Amniotic stem cell (primary cell): ENCODE measurements at regions not wholly inside any gene's neighbourhood (a gene's known extent, or its start where the extent isn't known, plus 50 kb on each side); places are given as distances from the start of the nearest gene placed in this dataset.
"Not testable (repeated sequence)": the region's sequence is repeated elsewhere in the genome, so short reads cannot be mapped to it uniquely, and the experiment has no call there.

Experiments
- DNase-seq: peaks from one replicate; lab custom pipeline; 2025; lab: John Stamatoyannopoulos, UW

DNA sequence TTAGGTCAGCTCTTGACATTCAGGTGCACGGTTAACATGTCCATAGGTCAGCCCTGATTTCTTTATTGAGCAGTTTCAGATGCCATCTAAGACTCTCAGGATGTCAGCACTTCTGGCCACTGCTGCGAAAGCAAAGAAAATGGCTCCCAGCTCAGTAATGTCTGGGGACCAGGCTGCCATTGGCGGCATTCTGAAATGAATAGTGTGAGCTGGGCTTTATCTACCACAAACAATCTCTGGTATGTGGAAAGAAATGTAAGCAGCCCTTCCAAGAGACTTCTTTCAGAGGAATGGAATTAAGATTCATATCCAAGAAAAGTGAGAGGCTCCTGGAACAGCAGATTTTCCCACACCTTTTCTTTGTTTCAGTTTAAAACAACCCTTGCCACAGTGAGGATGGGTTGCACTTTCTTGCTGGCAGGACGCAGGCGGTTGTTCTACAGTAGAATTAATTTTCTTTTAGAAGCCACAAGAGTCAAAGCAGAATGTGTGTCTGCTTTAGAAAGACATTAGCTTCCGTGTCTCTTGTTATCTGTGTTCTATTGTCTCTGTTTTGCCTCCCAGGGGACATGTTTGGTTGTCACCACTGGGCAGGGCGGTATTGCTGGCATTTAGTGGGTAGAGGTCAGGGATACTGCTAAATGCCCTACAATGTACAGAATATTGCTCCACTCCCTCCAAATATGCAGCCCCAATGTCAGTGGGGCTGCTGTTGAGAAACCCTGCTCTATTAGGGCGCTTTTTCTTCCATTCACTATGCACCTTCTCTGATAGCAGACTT lies 149.9 kb upstream of the ANKH start:
- DNase-seq: no peak

- DNase-seq: no peak
Observed at GRCh38 chr5:15020736-15021135, 149.2 kb upstream of the ANKH start.

- no peak for DNase-seq
Observed at GRCh38 chr5:15014809-15015208, 143.2 kb upstream of the ANKH start.

DNA sequence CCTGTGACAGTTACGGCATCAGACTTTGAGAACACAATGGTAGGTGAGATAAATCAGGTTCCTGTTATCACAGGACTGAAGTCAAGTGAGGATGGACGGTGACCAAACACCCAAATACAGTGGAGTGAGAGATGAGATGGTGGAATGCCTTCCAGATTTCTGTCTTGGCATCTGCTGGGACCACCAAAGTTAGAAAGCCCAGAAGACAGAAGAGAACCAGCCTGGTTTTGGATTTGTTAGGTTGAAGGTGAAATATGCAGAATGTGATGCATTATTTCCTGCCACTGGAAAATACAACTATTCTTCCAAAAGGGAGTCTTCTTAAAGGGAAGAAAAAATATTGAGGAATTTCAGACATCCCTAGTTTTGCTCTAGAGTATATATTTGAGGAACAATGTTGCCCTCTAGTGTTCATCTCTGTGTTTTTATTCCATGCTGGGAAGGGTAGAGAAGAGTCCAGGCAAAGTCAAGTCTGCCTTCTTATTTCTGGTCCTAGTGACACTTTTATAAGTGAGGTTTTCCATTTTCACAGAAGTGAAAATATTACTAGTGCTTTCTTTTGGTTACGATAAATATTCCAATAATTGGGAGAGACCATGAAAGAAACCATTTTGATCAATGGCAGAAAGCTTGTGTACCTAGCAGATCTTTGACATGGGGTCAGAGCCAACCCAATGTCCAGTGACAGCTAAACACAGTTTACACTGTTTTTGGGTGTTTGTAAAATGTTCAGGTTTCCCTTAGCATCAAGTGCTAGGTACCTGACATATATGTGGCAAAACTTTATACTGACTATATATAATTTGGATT lies 142.3 kb upstream of the ANKH start:
- DNase-seq: peak; percentile 49

DNA sequence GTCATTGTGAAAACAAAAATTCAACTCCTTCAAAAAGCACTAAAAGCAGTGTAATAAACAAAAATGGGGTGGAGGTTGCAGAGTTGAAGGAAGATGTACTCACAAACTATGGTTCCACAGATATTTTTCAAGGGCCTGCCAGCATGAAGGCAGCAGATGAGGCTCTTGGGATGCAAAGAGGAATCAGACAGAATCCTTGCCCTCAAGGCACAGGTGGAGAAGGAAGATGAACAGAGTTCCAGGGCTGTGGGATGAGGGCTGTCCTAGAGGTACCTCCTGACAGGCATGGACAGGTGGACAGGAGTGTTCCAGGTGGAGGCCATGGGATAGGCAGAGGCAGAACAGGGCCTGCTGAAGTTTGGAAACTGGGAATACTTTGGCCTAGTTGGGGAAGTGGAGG lies 140.5 kb upstream of the ANKH start:
- DNase-seq: no peak

GRCh38 chr5:15010936-15011335 lies 139.4 kb upstream of the ANKH start:
- DNase-seq: no peak

- no peak for DNase-seq
Observed at GRCh38 chr5:15009420-15009819, 137.8 kb upstream of the ANKH start.

DNA sequence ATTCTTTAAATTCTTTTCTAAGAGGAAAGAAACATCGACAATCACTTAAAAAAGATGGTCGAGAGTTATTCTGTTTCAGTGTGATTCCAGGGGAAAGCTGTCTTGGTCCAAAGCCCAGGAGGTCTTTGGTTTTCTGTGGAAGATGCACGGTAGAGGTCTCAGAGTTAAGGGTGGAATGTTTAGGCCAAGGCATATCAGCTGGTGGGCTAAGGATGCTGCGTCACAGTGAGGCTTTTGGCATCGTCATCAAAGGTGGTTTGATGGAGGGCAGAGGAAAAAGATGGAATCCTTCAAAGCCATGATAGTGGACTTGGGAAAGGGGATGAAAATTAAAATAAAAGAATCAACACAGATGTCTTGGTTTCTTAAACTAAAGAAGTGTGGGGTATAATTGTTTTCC lies 137.3 kb upstream of the ANKH start:
- DNase-seq: no peak

- peak; percentile 92 for DNase-seq
Observed at GRCh38 chr5:15008476-15008875, 136.9 kb upstream of the ANKH start.

DNA sequence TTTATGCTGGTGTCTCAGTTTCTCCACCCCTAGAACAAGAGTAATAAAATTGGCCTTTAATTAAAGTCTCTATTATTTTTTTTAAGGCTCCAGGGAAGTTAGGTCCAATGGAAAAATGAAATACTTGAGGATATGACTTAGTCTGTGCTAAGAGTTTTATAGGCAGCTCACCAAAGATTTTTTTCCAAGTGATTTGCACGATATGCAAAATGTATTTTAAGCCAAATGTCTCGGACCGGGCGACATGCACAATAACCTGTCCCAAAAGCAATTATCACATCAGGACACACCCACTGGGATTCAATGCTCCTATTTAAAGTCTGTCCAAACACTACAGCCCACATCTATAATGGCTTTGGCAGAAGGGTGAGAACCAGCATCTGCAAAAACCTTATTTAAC lies 136.1 kb upstream of the ANKH start:
- no peak for DNase-seq

DNA sequence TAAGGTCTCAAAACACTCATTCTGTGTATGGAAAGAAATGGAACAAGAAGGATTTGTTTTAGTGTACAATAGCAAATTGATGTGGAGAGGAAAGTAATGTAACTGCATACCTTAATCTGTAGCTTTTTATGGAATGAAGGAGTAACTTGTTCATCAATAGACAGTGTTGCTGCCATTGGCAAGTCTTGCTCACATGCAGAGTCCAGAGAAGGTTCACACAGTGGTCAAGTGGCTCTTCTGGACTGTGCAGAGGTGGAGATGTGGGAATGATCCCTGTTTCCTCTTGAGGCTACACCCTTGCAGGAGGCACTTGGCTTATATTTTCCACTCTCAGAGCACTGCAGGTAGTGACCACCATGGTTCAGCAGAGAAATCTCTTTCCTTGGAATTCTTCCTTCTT lies 132.9 kb upstream of the ANKH start:
- no peak for DNase-seq

DNA sequence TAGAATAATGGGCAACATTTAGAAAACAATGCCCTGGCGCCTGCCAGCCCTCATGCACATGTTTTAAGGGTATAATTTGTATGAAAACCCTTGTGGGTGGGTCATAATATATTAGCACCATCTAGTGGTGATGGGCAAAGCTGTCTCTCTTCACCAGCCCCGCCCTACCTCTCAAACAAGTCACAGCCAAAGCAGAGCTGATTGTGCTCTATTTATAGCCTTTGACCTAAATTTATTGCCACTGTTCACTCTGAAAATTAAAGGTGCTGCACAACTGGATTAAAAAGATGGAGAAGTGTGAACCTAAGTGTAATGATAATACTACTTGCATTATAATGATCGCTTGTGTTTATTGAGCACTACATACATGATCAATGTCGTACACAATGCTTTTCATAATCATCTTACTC lies 131.9 kb upstream of the ANKH start:
- DNase-seq: peak; percentile 50

DNA sequence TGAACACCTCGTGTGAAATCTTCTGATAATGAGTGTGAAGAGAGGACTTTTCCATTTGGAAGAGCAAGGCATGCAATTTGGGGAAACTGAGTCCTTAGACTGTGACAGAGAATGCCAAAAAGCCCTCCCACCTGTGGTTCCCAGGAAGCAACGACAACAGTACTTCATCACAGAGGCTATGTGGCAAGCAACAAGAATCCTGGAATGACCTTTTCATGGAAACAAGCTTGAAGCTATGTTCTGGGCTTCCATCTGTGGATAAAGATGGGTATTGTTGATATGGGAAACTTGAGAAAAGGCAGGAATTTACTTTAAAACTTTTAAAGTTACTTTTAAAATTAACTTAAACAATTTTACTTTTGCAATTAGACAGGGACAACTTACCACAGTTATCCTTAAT lies 131.2 kb upstream of the ANKH start:
- DNase-seq: no peak

DNA sequence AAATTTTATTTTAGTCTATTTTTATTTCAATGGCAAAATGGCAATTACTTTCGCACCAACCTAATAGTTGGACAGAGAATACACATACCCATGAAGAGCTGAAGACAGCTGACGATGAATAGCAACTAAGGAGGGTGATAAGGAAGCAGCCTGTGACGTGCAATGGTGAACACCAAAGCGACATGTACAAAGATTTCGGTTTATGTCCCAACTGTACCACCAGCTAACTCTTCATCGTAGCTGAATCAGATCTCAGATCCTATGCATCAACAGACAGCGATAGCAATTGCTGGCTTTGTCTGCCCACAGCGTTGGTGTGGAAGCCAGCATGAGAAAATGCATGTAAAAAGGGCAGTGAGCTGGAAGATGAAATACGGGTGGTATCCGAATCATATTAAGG lies 130.6 kb upstream of the ANKH start:
- no peak for DNase-seq

- no peak for DNase-seq
Observed at GRCh38 chr5:15001517-15001916, 129.9 kb upstream of the ANKH start.

GRCh38 chr5:14998491-14998890 lies 126.9 kb upstream of the ANKH start:
- DNase-seq: no peak

DNA sequence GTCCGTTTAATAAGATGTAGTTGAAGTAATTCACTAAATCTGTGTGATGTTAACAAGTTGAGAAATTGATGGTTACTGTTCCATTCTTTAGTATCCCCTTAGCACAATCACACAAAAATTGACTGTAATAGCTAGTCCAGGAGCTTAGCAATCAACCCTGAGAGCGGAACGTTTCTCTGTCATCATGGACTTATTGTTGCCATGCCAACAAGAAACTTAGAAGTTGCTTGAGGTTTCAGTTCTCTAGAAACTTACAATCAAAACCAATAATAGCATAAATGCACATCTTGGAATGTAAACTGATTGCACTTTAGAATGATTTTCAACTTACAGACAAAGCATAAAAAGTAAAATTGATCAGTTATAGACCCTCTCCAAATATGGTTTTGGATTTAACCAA lies 125.4 kb upstream of the ANKH start:
- no peak for DNase-seq

DNA sequence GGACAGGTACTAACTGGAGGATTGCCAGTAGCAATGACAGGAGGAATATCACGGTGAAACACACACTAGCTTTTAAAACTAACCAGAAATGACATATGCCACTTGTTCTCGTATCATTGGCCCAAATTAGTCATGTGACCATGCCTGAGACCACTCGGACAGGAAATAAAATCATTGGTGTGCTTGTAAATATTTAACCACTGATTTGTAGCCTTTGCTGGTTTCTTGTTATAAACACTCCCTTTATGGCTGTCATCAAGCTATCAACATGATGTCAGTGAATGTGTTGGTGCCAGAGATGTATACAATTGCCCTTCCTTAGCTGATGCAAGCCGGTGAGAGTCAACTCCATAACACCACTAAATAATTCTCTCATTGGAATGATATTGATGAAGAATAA lies 123.7 kb upstream of the ANKH start:
- no peak for DNase-seq

DNA sequence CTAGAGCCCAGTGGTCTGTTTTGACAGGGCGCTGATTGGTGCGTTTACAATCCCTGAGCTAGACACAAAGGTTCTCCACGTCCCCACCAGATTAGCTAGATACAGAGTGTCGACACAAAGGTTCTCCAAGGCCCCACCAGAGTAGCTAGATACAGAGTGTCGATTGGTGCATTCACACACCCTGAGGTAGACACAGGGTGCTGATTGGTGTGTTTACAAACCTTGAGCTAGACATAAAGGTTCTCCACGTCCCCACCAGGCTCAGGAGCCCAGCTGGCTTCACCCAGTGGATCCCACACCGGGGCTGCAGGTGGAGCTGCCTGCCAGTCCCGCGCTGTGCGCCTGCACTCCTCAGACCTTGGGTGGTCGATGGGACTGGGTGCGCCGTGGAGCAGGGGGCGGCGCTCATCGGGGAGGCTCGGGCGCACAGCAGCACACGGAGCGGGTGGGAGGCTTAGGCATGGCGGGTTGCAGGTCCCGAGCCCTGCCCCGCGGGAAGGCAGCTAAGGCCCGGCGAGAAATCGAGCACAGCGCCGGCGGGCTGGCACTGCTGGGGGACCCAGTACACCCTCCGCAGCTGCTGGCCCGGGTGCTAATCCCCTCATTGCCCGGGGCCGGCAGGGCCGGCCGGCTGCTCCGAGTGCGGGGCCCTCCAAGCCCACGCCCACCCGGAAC lies 122.0 kb upstream of the ANKH start:
- DNase-seq: not testable (repeated sequence)

GRCh38 chr5:14992751-14993458 lies 121.3 kb upstream of the ANKH start:
- not testable (repeated sequence) for DNase-seq

- no peak for DNase-seq
Observed at GRCh38 chr5:14988223-14988622, 116.6 kb upstream of the ANKH start.

DNA sequence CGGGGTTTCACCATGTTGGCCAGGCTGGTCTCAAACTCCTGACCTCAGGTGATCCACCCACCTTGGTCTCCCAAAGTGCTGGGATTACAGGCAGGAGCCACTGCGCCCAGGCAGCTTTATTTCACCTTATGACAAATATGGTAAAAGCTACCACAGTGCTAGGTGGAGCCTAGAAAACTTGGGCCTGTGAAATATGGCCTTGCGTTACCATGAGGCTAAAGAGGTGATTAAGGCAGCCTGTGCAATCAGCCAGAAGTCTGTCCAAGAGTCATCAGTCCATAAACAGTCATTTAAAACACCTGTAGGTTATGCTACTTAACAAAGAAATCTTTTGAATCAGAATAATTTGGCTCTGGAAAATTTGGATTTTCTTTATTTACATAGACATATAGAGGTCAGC lies 114.8 kb upstream of the ANKH start:
- DNase-seq: no peak
